Activated CD8-positive, alpha-beta T cell treated with anti-CD3 and anti-CD28 coated beads for 36 hours (primary cell): ENCODE measurements at regions not wholly inside any gene's neighbourhood (a gene's known extent, or its start where the extent isn't known, plus 50 kb on each side); places are given as distances from the start of the nearest gene placed in this dataset.

ENCODE experiments used
- ATAC-seq: fragments of 200-7000 bp; cut with Tn5 transposase; one replicate; pipeline ENCODE4 v1.10.0; 2021; ENCODE audit warnings: mild to moderate bottlenecking, moderate library complexity
- CTCF ChIA-PET: fragments of 350-600 bp; sonication (Branson Sonifier 250); formaldehyde crosslinking; loops from one replicate; lab custom pipeline; 2021; ENCODE audit warnings: antibody characterized with exemption; lab: Charles Lee
- POLR2A ChIA-PET: fragments of 350-600 bp; sonication (Branson Sonifier 250); formaldehyde crosslinking; loops from one replicate; lab custom pipeline; 2021; ENCODE audit warnings: antibody characterized with exemption; lab: Charles Lee
- DNase-seq: peaks from one replicate; pipeline ENCODE4 v3.0.0-alpha.2; 2020
- H3K27ac Mint-ChIP-seq: one replicate; pipeline ENCODE4 v1.8.0; 2021; ENCODE audit warnings: mild to moderate bottlenecking, mixed read lengths
- H3K27me3 Mint-ChIP-seq: one replicate; pipeline ENCODE4 v1.8.0; 2021; ENCODE audit warnings: mixed read lengths
- H3K36me3 Mint-ChIP-seq: one replicate; pipeline ENCODE4 v1.8.0; 2021; ENCODE audit warnings: low read depth, mixed read lengths
- H3K4me1 Mint-ChIP-seq: one replicate; pipeline ENCODE4 v1.8.0; 2021; ENCODE audit warnings: low read depth, mixed read lengths
- H3K4me3 Mint-ChIP-seq: one replicate; pipeline ENCODE4 v1.8.0; 2021; ENCODE audit warnings: mild to moderate bottlenecking, moderate library complexity, mixed read lengths
- H3K9me3 Mint-ChIP-seq: one replicate; pipeline ENCODE4 v1.8.0; 2021; ENCODE audit warnings: mixed read lengths
- intact Hi-C: fragments of 100-400 bp; cut with micrococcal nuclease; formaldehyde crosslinking; loops from one replicate; pipeline ENCODE4 v1.10.0; 2022
- TF ChIP-seq, protein P1 (sequence below): fragments of 200-600 bp; IDR thresholded peaks from one replicate; pipeline ENCODE4 v1.8.0; 2022; ENCODE audit warnings: antibody characterized with exemption, mild to moderate bottlenecking

DNA sequence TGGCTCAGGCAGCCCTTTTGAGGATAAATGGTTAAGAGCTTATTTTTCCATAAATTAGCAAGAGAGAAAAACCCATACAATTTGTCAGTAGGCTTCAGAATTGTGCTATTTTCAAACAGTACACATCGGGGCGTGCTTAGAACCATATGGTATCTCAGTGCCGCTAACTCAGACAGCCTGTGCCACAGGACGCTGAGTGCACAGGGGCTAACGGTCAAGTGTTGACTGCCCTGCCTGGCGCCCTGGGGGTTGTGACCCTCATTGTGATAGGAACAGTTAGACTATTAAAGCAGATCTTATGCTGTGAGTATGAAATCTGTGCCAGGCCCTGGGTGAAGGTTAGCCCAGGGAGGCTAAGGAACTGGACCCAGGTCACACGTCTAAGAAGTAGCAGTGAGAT is 1519.7 kb downstream of the BRD1 start:
- DNase-seq (no peak), ATAC-seq (no peak)
- Mint-ChIP-seq H3K27ac (no peak overlapping the region), H3K4me1 (no peaks in the 10 kb centered on the region), H3K4me3 (no peak overlapping the region), H3K27me3 (no peaks in the 10 kb centered on the region), H3K36me3 (no peaks in the 10 kb centered on the region), H3K9me3 (peaks cover 13% of the 10 kb centered on the region)
- ChIA-PET CTCF (no interaction called here), POLR2A (no interaction called here)
- TF ChIP-seq, protein P1, sequence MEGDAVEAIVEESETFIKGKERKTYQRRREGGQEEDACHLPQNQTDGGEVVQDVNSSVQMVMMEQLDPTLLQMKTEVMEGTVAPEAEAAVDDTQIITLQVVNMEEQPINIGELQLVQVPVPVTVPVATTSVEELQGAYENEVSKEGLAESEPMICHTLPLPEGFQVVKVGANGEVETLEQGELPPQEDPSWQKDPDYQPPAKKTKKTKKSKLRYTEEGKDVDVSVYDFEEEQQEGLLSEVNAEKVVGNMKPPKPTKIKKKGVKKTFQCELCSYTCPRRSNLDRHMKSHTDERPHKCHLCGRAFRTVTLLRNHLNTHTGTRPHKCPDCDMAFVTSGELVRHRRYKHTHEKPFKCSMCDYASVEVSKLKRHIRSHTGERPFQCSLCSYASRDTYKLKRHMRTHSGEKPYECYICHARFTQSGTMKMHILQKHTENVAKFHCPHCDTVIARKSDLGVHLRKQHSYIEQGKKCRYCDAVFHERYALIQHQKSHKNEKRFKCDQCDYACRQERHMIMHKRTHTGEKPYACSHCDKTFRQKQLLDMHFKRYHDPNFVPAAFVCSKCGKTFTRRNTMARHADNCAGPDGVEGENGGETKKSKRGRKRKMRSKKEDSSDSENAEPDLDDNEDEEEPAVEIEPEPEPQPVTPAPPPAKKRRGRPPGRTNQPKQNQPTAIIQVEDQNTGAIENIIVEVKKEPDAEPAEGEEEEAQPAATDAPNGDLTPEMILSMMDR: no peak
- intact Hi-C loops: no loop called here

DNA sequence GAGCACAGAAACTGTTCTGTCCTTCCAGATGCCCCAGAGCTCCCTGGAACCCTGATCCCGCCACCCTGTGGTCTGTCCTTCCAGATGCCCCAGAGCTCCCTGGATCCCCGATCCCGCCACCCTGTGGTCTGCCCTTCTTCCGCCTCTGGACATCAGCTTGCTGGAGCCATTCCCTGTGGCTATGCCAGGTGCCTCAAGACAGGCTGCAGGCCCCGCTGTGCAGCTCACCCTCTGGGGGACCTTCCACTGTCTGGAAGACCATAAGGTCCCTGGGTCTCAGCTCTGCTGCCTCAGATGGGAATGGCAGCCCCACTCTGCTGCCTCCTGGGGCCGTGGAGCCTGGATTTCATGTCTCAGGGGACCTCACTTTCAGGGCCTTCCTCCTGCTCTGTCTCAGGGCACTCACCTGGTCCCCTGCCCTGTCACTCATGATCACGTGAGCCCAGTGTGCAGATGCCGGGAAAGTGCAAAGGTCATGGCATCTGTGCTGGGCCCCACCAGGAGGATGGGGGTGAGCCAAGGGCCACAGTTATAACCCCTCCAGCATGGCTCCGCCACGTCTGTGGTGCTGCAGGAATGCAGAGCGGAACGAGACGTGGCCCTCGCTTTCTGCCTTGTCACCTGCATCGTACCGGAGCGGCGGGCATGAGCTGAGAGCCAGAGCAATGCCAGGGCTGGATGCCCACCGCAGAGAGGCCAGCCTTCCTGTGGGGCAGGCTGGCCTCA is 1520.7 kb downstream of the BRD1 start:
- H3K9me3 Mint-ChIP-seq: peaks cover 5% of the 10 kb centered on the region
- no peaks in the 10 kb centered on the region for H3K27me3 Mint-ChIP-seq
- DNase-seq: no peak
- TF ChIP-seq, protein P1: no peak
- CTCF ChIA-PET: no interaction called here
- no peaks in the 10 kb centered on the region for H3K36me3 Mint-ChIP-seq
- no peak overlapping the region for H3K4me3 Mint-ChIP-seq
- no peaks in the 10 kb centered on the region for H3K4me1 Mint-ChIP-seq
- H3K27ac Mint-ChIP-seq: no peak overlapping the region
- POLR2A ChIA-PET: no interaction called here
- ATAC-seq: no peak
- intact Hi-C loops: no loop called here

DNA sequence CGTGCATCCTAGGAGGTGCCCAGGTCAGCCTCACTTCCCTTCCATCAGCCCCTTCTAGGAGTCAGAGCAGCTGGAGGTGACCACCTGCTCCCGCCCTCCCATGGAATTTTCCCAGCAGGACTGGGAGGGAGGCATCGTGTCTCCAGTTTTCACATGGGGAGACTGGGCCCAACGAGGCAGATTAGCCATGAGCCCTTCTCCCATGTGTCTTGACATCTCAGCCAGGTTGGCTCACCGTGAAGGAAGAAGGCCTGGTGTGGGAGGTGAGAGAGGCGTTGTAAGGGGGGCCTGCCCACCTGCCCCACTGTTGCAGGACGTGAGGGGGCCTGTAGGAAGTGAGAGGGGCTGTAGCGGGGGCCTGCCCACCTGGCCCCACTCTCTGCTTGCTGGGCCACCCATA is 1521.4 kb downstream of the BRD1 start:
- Mint-ChIP-seq H3K4me1 (no peaks in the 10 kb centered on the region), H3K27me3 (no peaks in the 10 kb centered on the region), H3K9me3 (peaks cover under 1% of the 10 kb centered on the region), H3K4me3 (no peak overlapping the region), H3K27ac (no peak overlapping the region), H3K36me3 (no peaks in the 10 kb centered on the region)
- ChIA-PET CTCF (no interaction called here), POLR2A (no interaction called here)
- DNase-seq (no peak), ATAC-seq (no peak)
- TF ChIP-seq, protein P1: no peak
- intact Hi-C loops: no loop called here

DNA sequence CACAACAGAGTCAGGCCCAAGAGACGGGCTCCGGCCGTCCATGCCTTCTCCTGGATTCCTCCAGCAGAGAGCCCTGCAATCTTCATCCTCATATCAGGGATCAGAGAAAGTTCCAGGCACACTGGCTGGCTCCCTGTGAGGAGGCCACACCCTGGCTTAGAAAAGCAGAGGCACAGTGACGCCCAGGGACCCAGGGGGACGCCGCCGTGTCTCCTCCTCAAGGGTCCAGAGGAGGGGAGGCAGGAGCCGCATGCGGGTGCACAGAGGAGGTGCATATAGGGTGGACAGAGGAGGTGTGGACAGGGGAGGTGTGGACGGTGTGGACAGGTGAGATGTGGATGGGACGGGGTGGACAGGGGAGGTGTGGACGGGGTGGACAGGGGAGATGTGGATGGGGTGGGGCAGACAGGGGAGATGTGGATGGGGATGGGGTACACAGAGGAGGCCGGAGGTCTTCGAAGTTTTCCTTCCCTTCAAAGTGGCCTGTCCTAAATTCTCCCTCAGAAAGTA is 1521.9 kb downstream of the BRD1 start:
- Mint-ChIP-seq H3K9me3 (no peaks in the 10 kb centered on the region), H3K4me3 (no peak overlapping the region), H3K36me3 (no peaks in the 10 kb centered on the region), H3K27ac (no peak overlapping the region), H3K27me3 (no peaks in the 10 kb centered on the region), H3K4me1 (no peaks in the 10 kb centered on the region)
- no peak for DNase-seq
- POLR2A ChIA-PET: interaction anchor here (0.5 kb wide), 1 partner anchor 26 kb away, joined by 3 read pairs; no protein-coding TSS in a partner anchor
- CTCF ChIA-PET: no interaction called here
- intact Hi-C loops: no loop called here
- no peak for ATAC-seq
- TF ChIP-seq, protein P1: no peak

DNA sequence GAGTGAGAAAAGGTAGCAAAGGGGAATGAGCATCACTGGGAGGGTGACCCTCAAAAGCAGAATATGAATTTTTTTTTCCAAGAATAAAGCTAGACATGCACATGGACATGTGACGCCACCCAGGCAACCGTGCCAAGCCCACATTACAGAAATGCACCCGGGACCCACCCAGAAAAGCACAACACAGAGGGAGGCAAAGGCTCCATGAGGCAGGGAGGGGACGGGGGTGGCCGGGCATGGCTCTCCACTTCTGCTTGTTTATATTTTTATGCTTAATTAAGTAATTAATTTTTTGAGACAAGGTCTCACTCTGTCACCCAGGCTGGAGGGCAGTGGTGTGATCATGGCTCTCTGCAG is 1524.3 kb downstream of the BRD1 start:
- H3K4me1 Mint-ChIP-seq: no peaks in the 10 kb centered on the region
- TF ChIP-seq, protein P1: no peak
- ChIA-PET CTCF (no interaction called here), POLR2A (no interaction called here)
- intact Hi-C loops: no loop called here
- H3K27ac Mint-ChIP-seq: no peak overlapping the region
- DNase-seq: no peak
- H3K36me3 Mint-ChIP-seq: no peaks in the 10 kb centered on the region
- no peaks in the 10 kb centered on the region for H3K27me3 Mint-ChIP-seq
- H3K4me3 Mint-ChIP-seq: no peak overlapping the region
- H3K9me3 Mint-ChIP-seq: no peaks in the 10 kb centered on the region
- ATAC-seq: no peak
